ENCODE measurements at regions not wholly inside any gene's neighbourhood (a gene's known extent, or its start where the extent isn't known, plus 50 kb on each side); places are given as distances from the start of the nearest gene placed in this dataset.
"Not testable (repeated sequence)": the region's sequence is repeated elsewhere in the genome, so short reads cannot be mapped to it uniquely, and the experiment has no call there.

DNA sequence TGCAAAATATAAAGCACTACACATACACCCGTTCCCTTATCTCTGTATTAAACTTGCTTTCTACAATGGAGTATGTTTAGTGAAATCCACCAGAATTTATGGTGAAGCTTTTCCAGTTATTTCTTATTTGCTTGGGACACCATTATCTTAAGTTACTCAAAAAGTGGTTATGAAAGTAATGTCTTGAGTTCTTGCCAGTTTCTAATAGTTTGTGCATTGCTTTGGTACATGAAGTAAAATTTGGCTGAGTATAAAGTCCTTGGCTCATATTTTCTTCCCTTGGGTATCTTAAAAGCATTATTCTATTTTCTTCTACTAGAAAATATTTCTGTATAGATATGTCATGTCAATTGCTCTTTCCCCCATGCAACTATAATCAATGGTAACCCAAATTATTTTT is 85.2 kb downstream of the POLR1F start:
- DNase-seq: no peak

DNA sequence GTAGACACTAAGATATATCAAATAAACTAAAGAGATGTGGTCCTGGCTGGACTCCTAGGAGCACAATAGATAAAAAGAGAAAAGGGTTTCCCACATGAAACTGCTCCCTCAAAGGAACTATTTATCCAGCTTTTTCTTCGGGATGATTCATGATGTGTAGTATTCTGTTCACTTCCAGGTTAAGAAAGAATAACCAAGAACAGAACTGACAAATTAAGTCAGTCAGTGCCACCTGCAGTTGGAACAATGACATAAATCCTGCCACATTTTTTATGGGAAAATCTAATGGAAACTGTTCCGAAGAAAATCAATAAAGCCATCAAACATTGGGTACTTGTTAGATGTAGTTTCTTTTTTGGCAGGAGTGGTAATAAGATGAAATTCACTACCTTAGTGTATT is 87.1 kb downstream of the POLR1F start:
- no peak for DNase-seq

- DNase-seq: no peak
These were observed 88.4 kb downstream of the POLR1F start for GRCh38 chr7:19620470-19620869.

GRCh38 chr7:19619122-19619521 is 89.7 kb downstream of the POLR1F start:
- no peak for DNase-seq

- no peak for DNase-seq
These were observed 90.9 kb downstream of the POLR1F start for GRCh38 chr7:19617901-19618300.

DNA sequence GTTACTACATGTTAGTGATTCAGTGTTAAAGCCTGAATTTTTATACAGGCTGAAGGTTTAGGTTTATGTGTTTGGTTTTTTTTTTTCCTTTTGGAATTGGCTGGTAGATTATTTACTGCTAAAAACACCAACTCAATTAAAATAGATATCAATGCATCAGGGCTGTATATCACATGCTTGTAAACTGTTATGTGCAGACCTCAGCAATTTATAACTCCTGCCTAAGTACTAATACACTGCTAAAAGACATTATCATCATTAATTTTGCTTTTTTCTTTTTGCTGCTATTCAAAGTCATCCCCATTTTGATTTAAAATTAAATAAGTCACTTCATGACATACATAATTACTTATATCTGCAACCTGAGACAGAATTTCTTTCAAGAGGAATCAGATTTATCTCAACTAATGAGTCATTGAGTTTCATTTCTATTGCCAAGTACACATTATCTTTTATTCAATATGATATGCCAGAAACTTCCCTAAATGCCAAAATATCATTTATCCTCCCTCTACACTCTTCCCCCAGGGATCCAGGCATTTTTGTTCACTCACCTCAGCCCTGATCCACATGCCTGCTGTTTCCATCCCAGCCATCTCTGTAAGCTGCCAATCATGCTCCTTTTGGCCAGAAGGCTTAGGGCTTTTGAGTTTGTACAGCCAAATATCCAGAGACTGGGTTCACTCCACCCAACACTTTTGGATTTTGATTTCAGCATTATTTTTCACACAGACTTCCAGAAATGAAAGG is 98.5 kb downstream of the POLR1F start:
- DNase-seq: no peak

GRCh38 chr7:19589446-19589845 is 119.4 kb downstream of the POLR1F start:
- no peak for DNase-seq

DNA sequence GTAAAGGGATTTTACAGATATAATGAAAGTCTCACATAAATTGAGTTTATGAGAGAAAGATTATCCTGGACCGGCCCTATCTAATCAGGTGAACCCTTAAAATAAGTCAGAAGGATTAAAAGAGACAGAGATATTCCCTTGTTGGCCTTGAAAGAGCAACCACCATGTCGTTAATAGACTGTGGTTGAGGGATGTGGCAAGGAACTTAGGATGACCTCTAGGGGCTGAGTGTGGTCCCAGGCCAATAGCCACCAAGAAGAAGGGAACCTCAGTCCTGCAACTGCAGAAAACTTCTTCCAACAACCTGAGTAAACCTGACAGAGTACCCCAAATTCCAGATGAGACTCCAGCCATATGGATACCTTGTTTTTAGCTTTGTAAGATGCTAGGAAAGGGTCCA is 121.5 kb downstream of the POLR1F start:
- DNase-seq: no peak

DNA sequence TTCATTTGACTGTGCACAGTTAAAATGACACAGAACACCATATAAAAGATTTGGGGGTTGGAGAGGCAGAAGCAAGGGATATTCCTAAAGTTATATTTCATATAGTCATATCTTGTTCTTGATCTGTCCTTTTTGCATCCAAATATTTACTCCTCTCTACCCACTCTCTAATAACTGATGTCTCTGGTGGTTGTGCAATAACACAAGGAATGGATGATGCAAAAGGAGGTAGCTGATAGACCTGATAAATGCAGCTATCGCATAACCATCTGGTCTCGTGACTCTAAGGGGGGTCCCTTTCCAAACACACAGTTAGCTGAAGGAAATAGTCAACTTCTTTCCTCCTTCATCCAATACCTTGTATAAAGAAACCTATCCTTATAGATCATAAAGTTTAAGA is 123.1 kb downstream of the POLR1F start:
- no peak for DNase-seq

- no peak for DNase-seq
These were observed 132.8 kb downstream of the POLR1F start for GRCh38 chr7:19575909-19576557.

DNA sequence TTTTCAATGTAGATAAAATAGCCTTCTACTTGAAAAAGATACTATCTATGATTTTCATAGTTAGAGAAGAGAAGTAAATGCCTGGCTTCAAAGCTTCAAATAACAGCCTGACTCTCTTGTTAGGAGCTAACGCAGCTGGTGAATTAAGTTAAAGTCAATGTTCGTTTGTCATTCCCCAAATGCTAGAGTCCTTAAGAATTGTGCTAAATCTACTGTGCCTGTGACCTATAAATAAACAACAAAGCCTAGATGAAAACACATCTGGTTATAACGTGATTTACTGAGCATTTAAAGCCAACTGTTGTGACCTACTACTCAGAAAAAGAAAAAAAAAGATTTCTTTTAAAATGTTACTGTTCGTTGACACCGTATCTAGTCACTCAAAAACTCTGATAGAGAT is 134.7 kb downstream of the POLR1F start:
- DNase-seq: no peak

DNA sequence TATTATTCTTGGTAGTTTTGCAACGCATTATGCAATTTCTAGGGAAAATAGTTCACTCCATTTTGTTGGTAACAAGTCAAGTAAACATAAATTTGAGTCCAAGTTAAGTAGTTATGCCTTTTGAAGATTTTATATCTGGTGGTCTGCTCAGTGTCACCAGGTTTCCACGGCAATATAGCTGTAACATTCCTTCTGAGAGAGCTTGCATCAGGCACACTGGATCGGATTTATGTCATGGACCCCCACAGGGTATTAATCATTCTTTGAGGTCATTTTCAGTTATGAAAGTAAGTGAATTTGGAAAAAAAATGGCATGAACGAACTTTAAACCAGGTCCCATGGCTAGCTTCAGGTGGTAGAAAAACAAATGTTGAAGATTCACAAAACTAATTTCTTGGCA is 136.3 kb downstream of the POLR1F start:
- DNase-seq: no peak

- DNase-seq: no peak
These were observed 141.8 kb downstream of the POLR1F start for GRCh38 chr7:19567011-19567410.

- DNase-seq: no peak
These were observed 143.2 kb downstream of the POLR1F start for GRCh38 chr7:19565602-19566001.

DNA sequence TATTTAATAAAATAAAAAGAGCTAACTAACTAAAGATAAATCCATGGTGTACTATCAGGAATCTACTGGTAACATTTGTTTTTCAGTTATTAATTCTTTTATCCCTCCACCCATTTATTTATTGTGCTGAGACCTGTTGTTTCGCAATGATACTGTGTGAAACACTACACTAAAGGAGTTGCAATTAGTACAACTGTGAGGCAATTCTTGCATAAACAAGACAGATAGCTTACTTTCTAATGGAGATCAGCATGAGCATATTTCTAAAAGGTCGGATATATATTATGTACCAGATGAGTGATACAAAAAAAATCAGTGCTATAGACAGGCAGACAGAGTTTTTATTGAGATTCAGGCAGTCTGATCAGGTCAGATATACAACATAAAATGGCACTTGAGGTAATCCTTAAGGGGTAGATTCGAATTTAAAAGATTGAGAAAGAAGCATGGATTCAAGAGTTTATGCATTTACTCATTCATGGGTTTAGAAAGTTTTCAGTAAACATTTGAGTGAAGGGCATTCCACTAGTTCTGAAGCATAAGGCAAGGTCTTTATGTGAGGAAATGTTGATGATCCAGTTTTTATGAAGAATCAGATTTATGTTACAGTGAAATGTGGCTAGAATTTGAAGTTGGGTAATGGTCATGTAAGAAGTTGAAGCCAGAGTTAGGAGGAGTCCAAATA is 147.6 kb downstream of the POLR1F start:
- DNase-seq: no peak

GRCh38 chr7:19560111-19560883 is 148.5 kb downstream of the POLR1F start:
- DNase-seq: no peak

- DNase-seq: no peak
These were observed 150.3 kb downstream of the POLR1F start for GRCh38 chr7:19558527-19558926.

DNA sequence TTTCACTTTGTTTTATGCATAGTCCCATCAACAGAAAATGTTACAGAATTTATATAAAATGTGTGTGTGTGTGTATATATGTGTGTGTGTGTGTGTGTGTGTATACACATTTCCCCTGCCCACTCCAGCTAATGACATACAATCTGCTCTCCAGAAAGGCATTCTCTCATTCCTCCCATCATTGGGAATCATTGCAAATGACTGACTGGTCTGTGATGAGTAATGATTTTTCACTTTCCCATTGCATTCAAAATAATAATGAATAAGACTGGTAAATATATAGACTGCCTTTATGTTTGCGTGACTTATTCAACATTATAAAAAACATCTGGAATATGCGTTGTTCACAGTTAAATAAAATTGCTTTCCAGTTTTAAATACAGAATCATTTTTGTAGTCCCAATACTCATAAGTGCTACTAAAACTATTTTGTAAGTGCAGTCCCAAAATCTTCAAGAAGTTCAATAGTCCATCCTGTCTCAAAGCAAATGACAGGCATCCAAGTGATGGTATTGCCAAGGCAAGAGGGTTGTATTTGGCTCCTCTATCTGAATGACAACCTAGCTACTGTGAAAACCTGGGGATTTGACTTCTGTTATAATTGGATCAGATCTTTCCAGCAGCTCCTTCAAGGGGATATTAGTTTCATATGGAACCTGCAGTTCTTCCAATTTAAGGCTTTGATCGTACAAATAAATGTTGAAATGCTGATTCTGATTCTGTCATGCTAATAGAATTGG is 150.9 kb downstream of the POLR1F start:
- no peak for DNase-seq

DNA sequence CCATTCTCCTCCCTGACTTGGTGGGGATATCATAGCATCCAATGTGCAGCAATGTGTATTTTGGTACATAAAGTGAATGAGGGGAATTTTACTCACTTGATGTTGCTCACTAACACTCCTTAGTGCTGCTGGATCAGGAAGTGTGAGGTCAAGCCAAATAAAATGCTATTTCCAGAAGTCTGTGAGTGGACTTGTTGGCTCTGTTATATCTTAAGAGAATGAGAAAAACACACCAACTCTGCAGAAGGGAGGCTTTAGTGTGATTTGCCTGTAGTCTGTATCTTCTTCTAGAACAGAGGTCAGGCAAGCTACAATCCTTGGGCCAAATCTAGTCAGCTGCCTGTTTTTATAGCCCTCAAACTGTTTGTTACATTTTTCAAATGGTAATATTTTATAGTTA is 154.3 kb downstream of the POLR1F start:
- DNase-seq: peak; percentile 68

DNA sequence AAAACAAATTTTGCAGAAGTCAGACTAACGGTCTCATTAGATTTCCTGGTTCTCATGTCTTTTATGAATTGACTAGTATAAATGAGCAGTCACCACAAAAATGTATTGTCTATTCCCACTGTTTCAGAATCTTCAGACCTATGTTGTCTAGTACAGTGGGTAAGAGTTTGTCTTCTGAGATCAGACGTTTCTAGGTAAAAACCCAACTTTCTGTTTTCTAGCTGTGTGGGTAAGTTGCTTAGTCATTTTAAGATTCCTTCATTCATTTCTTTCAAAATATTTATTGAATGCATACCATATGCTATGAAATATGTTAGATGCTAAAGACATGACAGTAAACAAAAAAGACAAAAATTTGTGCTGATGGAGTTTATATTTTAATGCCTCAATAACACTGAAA is 156.3 kb downstream of the POLR1F start:
- no peak for DNase-seq

DNA sequence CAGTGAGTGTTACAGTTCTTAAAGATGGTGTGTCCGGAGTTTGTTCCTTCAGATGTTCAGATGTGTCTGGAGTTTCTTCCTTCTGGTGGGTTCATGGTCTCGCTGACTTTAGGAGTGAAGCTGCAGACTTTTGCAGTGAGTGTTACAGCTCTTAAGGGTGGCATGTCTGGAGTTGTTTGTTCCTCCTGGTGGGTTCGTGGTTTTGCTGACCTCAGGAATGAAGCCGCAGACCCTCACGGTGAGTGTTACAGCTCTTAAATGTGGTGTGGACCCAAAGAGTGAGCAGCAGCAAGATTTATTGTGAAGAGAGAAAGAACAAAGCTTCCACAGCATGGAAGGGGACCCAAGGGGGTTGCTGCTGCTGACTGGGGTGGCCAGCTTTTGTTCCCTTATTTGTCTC is 159.6 kb downstream of the POLR1F start:
- not testable (repeated sequence) for DNase-seq

- DNase-seq: no peak
These were observed 170.9 kb downstream of the POLR1F start for GRCh38 chr7:19537942-19538401.

Data from hindlimb muscle (tissue), 1 donor.